ENCODE measurements at regions not wholly inside any gene's neighbourhood (a gene's known extent, or its start where the extent isn't known, plus 50 kb on each side); places are given as distances from the start of the nearest gene placed in this dataset.

- Histone ChIP-seq H3K36me3 (no peaks in the 10 kb centered on the region), H3K4me3 (no peak overlapping the region), H3K27me3 (no peaks in the 10 kb centered on the region), H3K9me3 (no peaks in the 10 kb centered on the region), H3K4me1 (no peaks in the 10 kb centered on the region), H3K27ac (no peak overlapping the region)
- DNase-seq, result no peak
- TF ChIP-seq, protein P1, sequence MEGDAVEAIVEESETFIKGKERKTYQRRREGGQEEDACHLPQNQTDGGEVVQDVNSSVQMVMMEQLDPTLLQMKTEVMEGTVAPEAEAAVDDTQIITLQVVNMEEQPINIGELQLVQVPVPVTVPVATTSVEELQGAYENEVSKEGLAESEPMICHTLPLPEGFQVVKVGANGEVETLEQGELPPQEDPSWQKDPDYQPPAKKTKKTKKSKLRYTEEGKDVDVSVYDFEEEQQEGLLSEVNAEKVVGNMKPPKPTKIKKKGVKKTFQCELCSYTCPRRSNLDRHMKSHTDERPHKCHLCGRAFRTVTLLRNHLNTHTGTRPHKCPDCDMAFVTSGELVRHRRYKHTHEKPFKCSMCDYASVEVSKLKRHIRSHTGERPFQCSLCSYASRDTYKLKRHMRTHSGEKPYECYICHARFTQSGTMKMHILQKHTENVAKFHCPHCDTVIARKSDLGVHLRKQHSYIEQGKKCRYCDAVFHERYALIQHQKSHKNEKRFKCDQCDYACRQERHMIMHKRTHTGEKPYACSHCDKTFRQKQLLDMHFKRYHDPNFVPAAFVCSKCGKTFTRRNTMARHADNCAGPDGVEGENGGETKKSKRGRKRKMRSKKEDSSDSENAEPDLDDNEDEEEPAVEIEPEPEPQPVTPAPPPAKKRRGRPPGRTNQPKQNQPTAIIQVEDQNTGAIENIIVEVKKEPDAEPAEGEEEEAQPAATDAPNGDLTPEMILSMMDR (IDR thresholded peaks at IDR 0.05), result no peak
- TF ChIP-seq POLR2A (IDR thresholded peaks at IDR 0.05), result no peak
Measured at GRCh38 chr12:131477613-131478012, 233.3 kb upstream of the SFSWAP start.

GRCh38 chr12:131478468-131478867, 232.4 kb upstream of the SFSWAP start:
- Histone ChIP-seq H3K27me3 (no peaks in the 10 kb centered on the region), H3K4me3 (no peak overlapping the region), H3K4me1 (no peaks in the 10 kb centered on the region), H3K27ac (no peak overlapping the region), H3K36me3 (no peaks in the 10 kb centered on the region), H3K9me3 (no peaks in the 10 kb centered on the region)
- no peak for DNase-seq
- TF ChIP-seq, protein P1 (IDR thresholded peaks at IDR 0.05), result no peak
- TF ChIP-seq POLR2A (IDR thresholded peaks at IDR 0.05), result no peak

DNA sequence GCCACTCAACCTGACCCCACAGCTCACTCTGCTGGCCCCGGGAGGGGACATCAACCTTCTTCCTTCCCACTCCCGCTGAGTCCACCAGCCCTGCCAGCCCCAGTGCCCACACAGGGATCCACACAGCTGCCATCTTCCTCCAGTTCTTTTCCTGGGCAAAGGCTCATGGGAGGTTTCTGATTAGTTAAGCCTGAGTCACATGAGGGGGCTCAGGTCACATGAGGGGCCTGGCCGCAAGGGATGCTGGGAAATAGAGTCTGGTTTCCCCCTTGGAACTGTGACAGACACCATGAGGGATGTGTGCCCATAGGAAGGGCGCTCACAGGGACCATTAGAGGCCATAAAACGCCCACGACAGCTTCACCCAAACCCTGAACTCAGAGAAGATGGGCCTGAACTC, 228.7 kb upstream of the SFSWAP start:
- no peak for TF ChIP-seq POLR2A (IDR thresholded peaks at IDR 0.05)
- TF ChIP-seq, protein P1 (IDR thresholded peaks at IDR 0.05), result no peak
- no peaks in the 10 kb centered on the region for H3K27me3 ChIP-seq
- H3K27ac ChIP-seq, result no peak overlapping the region
- no peak for DNase-seq
- no peaks in the 10 kb centered on the region for H3K4me1 ChIP-seq
- H3K4me3 ChIP-seq, result no peak overlapping the region
- H3K9me3 ChIP-seq, result no peaks in the 10 kb centered on the region
- no peaks in the 10 kb centered on the region for H3K36me3 ChIP-seq

- Histone ChIP-seq H3K27me3 (no peaks in the 10 kb centered on the region), H3K4me1 (no peaks in the 10 kb centered on the region), H3K27ac (no peak overlapping the region), H3K9me3 (no peaks in the 10 kb centered on the region), H3K36me3 (no peaks in the 10 kb centered on the region), H3K4me3 (no peak overlapping the region)
- no peak for DNase-seq
- TF ChIP-seq, protein P1 (IDR thresholded peaks at IDR 0.05), result no peak
- no peak for TF ChIP-seq POLR2A (IDR thresholded peaks at IDR 0.05)
Measured at GRCh38 chr12:131482686-131483085, 228.2 kb upstream of the SFSWAP start.

- Histone ChIP-seq H3K27ac (no peak overlapping the region), H3K27me3 (no peaks in the 10 kb centered on the region), H3K9me3 (no peaks in the 10 kb centered on the region), H3K4me3 (no peak overlapping the region), H3K36me3 (no peaks in the 10 kb centered on the region), H3K4me1 (no peaks in the 10 kb centered on the region)
- no peak for TF ChIP-seq POLR2A (IDR thresholded peaks at IDR 0.05)
- TF ChIP-seq, protein P1 (IDR thresholded peaks at IDR 0.05), result no peak
- DNase-seq, result no peak
Measured at GRCh38 chr12:131486451-131487230, 224.2 kb upstream of the SFSWAP start.
